HCT116 (cell line): ENCODE measurements at regions not wholly inside any gene's neighbourhood (a gene's known extent, or its start where the extent isn't known, plus 50 kb on each side); places are given as distances from the start of the nearest gene placed in this dataset.

ENCODE experiments used
- ATAC-seq: fragments of 200-7000 bp; cut with Tn5 transposase; 2 replicates; pipeline ENCODE4 v1.9.1; 2020; ENCODE audit warnings: mild to moderate bottlenecking, moderate library complexity
- BruUV-seq: library from RNA; stranded (reverse); fragments of 400-500 nt; replicated peaks from 2 replicates; lab custom pipeline; 2021; lab: Mats Ljungman, UMichigan
- CTCF ChIA-PET: fragments of 300-600 bp; sonication (Branson Sonifier 250); formaldehyde crosslinking; loops from one replicate; lab custom pipeline; 2021; ENCODE audit warnings: antibody characterized with exemption; lab: Charles Lee
- POLR2A ChIA-PET: fragments of 300-600, 350-600 bp; sonication (Branson Sonifier 250); formaldehyde crosslinking; loops from one replicate; lab custom pipeline; 2021; ENCODE audit warnings: antibody characterized with exemption; lab: Charles Lee
- RAD21 ChIA-PET, 2 experiments: fragments of 300-600 bp; sonication (Branson Sonifier 250); formaldehyde crosslinking; loops; one replicate each; lab custom pipeline; 2023; ENCODE audit warnings: low total read pairs in 2 of 2; ENCODE audit not compliant: uncharacterized antibody in 2 of 2, unreplicated experiment in 2 of 2, low non-redundant PET in 1 of 2; lab: Charles Lee
- DNase-seq: peaks from one replicate; pipeline ENCODE4 v3.0.0-alpha.2; 2010; ENCODE audit warnings: low read depth, low spot score
- H2AFZ ChIP-seq: fragments of 200-600 bp; shearing (Covaris generic), sonication (generic); 2 replicates; pipeline ENCODE4 v1.6.1; 2017; ENCODE audit warnings: low read depth, mixed run types, mixed read lengths, antibody characterized with exemption, low read length; ENCODE audit not compliant: poor library complexity, severe bottlenecking
- H3K27ac ChIP-seq: 2 replicates; pipeline ENCODE4 v1.5.1; 2012; ENCODE audit warnings: low read depth, low read length
- H3K27me3 ChIP-seq: fragments of 200-600 bp; sonication (generic); 2 replicates; pipeline ENCODE4 v1.6.1; 2016; ENCODE audit warnings: mixed run types, low read length, mixed read lengths; ENCODE audit not compliant: insufficient read depth
- H3K36me3 ChIP-seq, 2 experiments: fragments of 200-500 bp in 1 of 2; fragments of 200-600 bp in 1 of 2; sonication (Bioruptor generic) in 1 of 2; sonication (generic) in 1 of 2; 2 replicates each; pipeline versions ENCODE4 v1.5.1 to v1.6.1; 2014 to 2016; ENCODE audit warnings: low read length in 2 of 2, inconsistent platforms in 1 of 2, mixed read lengths in 1 of 2, mixed run types in 1 of 2; ENCODE audit not compliant: insufficient read depth in 2 of 2, control insufficient read depth in 1 of 2
- H3K4me1 ChIP-seq, 2 experiments: fragments of 200-600 bp in 1 of 2; sonication (generic) in 1 of 2; 2 replicates each; pipeline versions ENCODE4 v1.5.1 to v1.6.1; 2012 to 2017; ENCODE audit warnings: low read length in 2 of 2, inconsistent platforms in 1 of 2, mild to moderate bottlenecking in 1 of 2, mixed read lengths in 1 of 2, mixed run types in 1 of 2, moderate library complexity in 1 of 2; ENCODE audit not compliant: insufficient read depth in 2 of 2, control insufficient read depth in 1 of 2
- H3K4me2 ChIP-seq: fragments of 200-600 bp; sonication (generic); 2 replicates; pipeline ENCODE4 v1.6.1; 2017; ENCODE audit warnings: mixed run types, low read length, mixed read lengths
- H3K4me3 ChIP-seq, 2 experiments: fragments of 200-600 bp in 1 of 2; sonication (generic) in 1 of 2; replicated peaks in 1 of 2; 2 replicates each; pipeline ENCODE4 v1.5.1; 2011 to 2016; ENCODE audit warnings: low read length in 2 of 2, control low read depth in 1 of 2, low read depth in 1 of 2, mild to moderate bottlenecking in 1 of 2, mixed read lengths in 1 of 2, mixed run types in 1 of 2
- H3K79me2 ChIP-seq: fragments of 200-600 bp; sonication (generic); 2 replicates; pipeline ENCODE4 v1.6.1; 2017; ENCODE audit warnings: mild to moderate bottlenecking, mixed run types, low read length, moderate library complexity, mixed read lengths; ENCODE audit not compliant: insufficient read depth
- H3K9ac ChIP-seq: fragments of 200-600 bp; sonication (generic); 2 replicates; pipeline ENCODE4 v1.6.1; 2016; ENCODE audit warnings: low read length, mixed read lengths
- H3K9me2 ChIP-seq: fragments of 200-600 bp; sonication (generic), shearing (Covaris generic); 2 replicates; pipeline ENCODE4 v1.6.1; 2017; ENCODE audit warnings: mixed run types, mild to moderate bottlenecking, moderate library complexity; ENCODE audit not compliant: insufficient read depth
- H3K9me3 ChIP-seq, 2 experiments: fragments of 200-500 bp in 1 of 2; fragments of 200-600 bp in 1 of 2; sonication (Bioruptor generic) in 1 of 2; sonication (generic) in 1 of 2; 2 replicates each; pipeline ENCODE4 v1.6.1; 2014 to 2017; ENCODE audit warnings: low read length in 2 of 2, mixed read lengths in 2 of 2, inconsistent platforms in 1 of 2, low read depth in 1 of 2, mild to moderate bottlenecking in 1 of 2, mixed run types in 1 of 2, moderate library complexity in 1 of 2; ENCODE audit not compliant: control insufficient read depth in 1 of 2, insufficient read depth in 1 of 2
- H4K20me1 ChIP-seq: fragments of 200-600 bp; sonication (generic), shearing (Covaris generic); 2 replicates; pipeline ENCODE4 v1.6.1; 2017; ENCODE audit warnings: mixed run types, mild to moderate bottlenecking, moderate library complexity; ENCODE audit not compliant: insufficient read depth
- CBX3 ChIP-seq: IDR thresholded peaks from 2 replicates; pipeline ENCODE4 v1.6.1; 2012; ENCODE audit warnings: low read depth
- CEBPB ChIP-seq: IDR thresholded peaks from 2 replicates; pipeline ENCODE4 v1.6.1; 2012; ENCODE audit warnings: low read depth
- CTCF ChIP-seq, 3 experiments: fragments of 200-600 bp in 1 of 3; sonication (generic) in 1 of 3; IDR thresholded peaks in 2 of 3; conservative IDR thresholded peaks in 1 of 3; 2 replicates each; pipeline ENCODE4 v1.5.1; 2012 to 2017; ENCODE audit warnings: low read depth in 2 of 3, low read length in 2 of 3, antibody characterized with exemption in 1 of 3, borderline replicate concordance in 1 of 3, control low read depth in 1 of 3, mild to moderate bottlenecking in 1 of 3, mixed read lengths in 1 of 3, mixed run types in 1 of 3, moderate library complexity in 1 of 3; ENCODE audit not compliant: insufficient read depth in 1 of 3
- ELF1 ChIP-seq: IDR thresholded peaks from 2 replicates; pipeline ENCODE4 v1.6.1; 2012; ENCODE audit warnings: low read depth, borderline replicate concordance
- EZH2 ChIP-seq: fragments of 200-600 bp; sonication (generic); IDR thresholded peaks from 2 replicates; pipeline ENCODE4 v1.6.1; 2017; ENCODE audit warnings: antibody characterized with exemption, mixed run types
- FOSL1 ChIP-seq: IDR thresholded peaks from 2 replicates; pipeline ENCODE4 v1.6.1; 2012; ENCODE audit warnings: low read depth
- JUND ChIP-seq: IDR thresholded peaks from 2 replicates; pipeline ENCODE4 v1.6.1; 2012
- MAX ChIP-seq: IDR thresholded peaks from 2 replicates; pipeline ENCODE4 v1.6.1; 2012
- POLR2A ChIP-seq: IDR thresholded peaks from 2 replicates; pipeline ENCODE4 v1.7.0; 2011; ENCODE audit warnings: borderline replicate concordance; ENCODE audit not compliant: insufficient read depth, insufficient read length; ENCODE audit errors: extremely low read depth
- POLR2AphosphoS5 ChIP-seq: IDR thresholded peaks from 2 replicates; pipeline ENCODE4 v1.6.1; 2011; ENCODE audit warnings: mild to moderate bottlenecking, low read depth, low read length, moderate library complexity
- RAD21 ChIP-seq: IDR thresholded peaks from 2 replicates; pipeline ENCODE4 v1.6.1; 2012; ENCODE audit warnings: low read depth, mild to moderate bottlenecking
- REST ChIP-seq: IDR thresholded peaks from 2 replicates; pipeline ENCODE4 v1.6.1; 2012; ENCODE audit warnings: low read depth
- SIN3A ChIP-seq: IDR thresholded peaks from 2 replicates; pipeline ENCODE4 v1.6.1; 2012; ENCODE audit warnings: low read depth
- SP1 ChIP-seq: IDR thresholded peaks from 2 replicates; pipeline ENCODE4 v1.6.1; 2012; ENCODE audit warnings: low read depth
- SRF ChIP-seq: IDR thresholded peaks from 2 replicates; pipeline ENCODE4 v1.6.1; 2012; ENCODE audit warnings: low read depth
- TCF7L2 ChIP-seq: IDR thresholded peaks from 2 replicates; pipeline ENCODE4 v1.7.0; 2011; ENCODE audit warnings: borderline replicate concordance, inconsistent platforms; ENCODE audit not compliant: insufficient read depth, insufficient read length; ENCODE audit errors: extremely low read depth
- YY1 ChIP-seq: IDR thresholded peaks from 2 replicates; pipeline ENCODE4 v1.6.1; 2011; ENCODE audit warnings: low read length, low read depth, moderate library complexity, mild to moderate bottlenecking; ENCODE audit not compliant: insufficient replicate concordance; ENCODE audit errors: extremely low read depth
- ZFX ChIP-seq: fragments of 450-650 bp; IDR thresholded peaks from 2 replicates; pipeline ENCODE4 v1.6.1; 2017
- ZNF274 ChIP-seq: fragments of 200-500 bp; sonication (Bioruptor generic); IDR thresholded peaks from 2 replicates; pipeline ENCODE4 v1.6.1; 2014; ENCODE audit warnings: mild to moderate bottlenecking, low read depth, low read length, inconsistent platforms
- intact Hi-C: fragments of 100-400 bp; cut with micrococcal nuclease; formaldehyde crosslinking; loops from 2 replicates; pipeline ENCODE4 v1.10.0; 2022

- TF ChIP-seq ZNF274 (no peak), TCF7L2 (peak; percentile 85)
- TF ChIP-seq, all 23 proteins: peak for 7
These were observed 104.2 kb upstream of the NEUROD1 start (continued) for GRCh38 chr2:181784556-181784955.

- Histone ChIP-seq H3K27ac (peak overlapping the region; percentile 92), H3K4me1 (peaks cover 83 to 100% of the 10 kb centered on the region in 2 experiments), H2AFZ (no peak overlapping the region), H3K36me3 (no peaks in the 10 kb centered on the region), H3K9ac (peak overlapping the region; percentile 64), H3K27me3 (no peaks in the 10 kb centered on the region), H3K79me2 (peaks cover 27% of the 10 kb centered on the region), H3K4me3 (no peak overlapping the region), H3K9me2 (no peaks in the 10 kb centered on the region), H4K20me1 (no peaks in the 10 kb centered on the region), H3K9me3 (no peaks in the 10 kb centered on the region), H3K4me2 (peak overlapping the region; percentile 59)
- DNase-seq = peak; percentile 78
- BruUV-seq = TSS peak; percentile 53
- ChIA-PET RAD21 (interaction anchor here in 1 of 2 experiments (0.8 kb wide), 1 partner anchor 147 kb away, joined by 3 read pairs; no protein-coding TSS in a partner anchor), CTCF (interaction anchor here (1.6 kb wide), 1 partner anchor 118 kb away, joined by 4 read pairs; no protein-coding TSS in a partner anchor), POLR2A (interaction anchor here (0.8 to 3.8 kb wide), 11 partner anchors 9 to 121 kb away, joined by 3 to 25 read pairs (median 5); partner anchors contain the start of gene ITPRID2)
- ATAC-seq = peak; percentile 23; the same call in 1 of the 2 replicates
- intact Hi-C loops = no loop called here
- TF ChIP-seq POLR2A (no peak), JUND (peak; percentile 69), REST (no peak), EZH2 (no peak), RAD21 (no peak; the same call in 1 of the 2 replicates), SRF (peak; percentile 53; the same call in 1 of the 2 replicates), YY1 (peak; percentile 62), SP1 (peak; percentile 75), ELF1 (no peak), CTCF (IDR thresholded peaks at IDR 0.05 in 2 of 3, conservative IDR thresholded peaks at IDR 0.05 in 1 of 3; ENCODE audit: borderline replicate concordance in 1 of 3, insufficient read depth in 1 of 3, low read depth in 2 of 3, low read length in 2 of 3) (no peak), FOSL1 (peak; percentile 78), SIN3A (peak; percentile 24; the same call in 1 of the 2 replicates), POLR2AphosphoS5 (peak; percentile 28; the same call in 1 of the 2 replicates), CEBPB (peak; percentile 87), ZFX (no peak), ZNF274 (no peak), MAX (no peak), CBX3 (0 out of 2 replicates have a peak, but pooled peaks have one; percentile 25)
These were observed 105.5 kb upstream of the NEUROD1 start for GRCh38 chr2:181785691-181786344.
